ENCODE measurements at regions not wholly inside any gene's neighbourhood (a gene's known extent, or its start where the extent isn't known, plus 50 kb on each side); places are given as distances from the start of the nearest gene placed in this dataset.

- no peak for DNase-seq (ENCODE audit: low read depth)
- TF ChIP-seq CTCF (conservative IDR thresholded peaks at IDR 0.05; ENCODE audit: low read depth, low read length) = no peak
- H3K4me3 ChIP-seq (ENCODE audit: low read depth, low read length) = no peak overlapping the region
Measured at GRCh38 chr12:93977081-93977480, 171.3 kb upstream of the PLXNC1 start.

GRCh38 chr12:93978553-93978952 lies 169.8 kb upstream of the PLXNC1 start:
- TF ChIP-seq CTCF (conservative IDR thresholded peaks at IDR 0.05; ENCODE audit: low read depth, low read length) = no peak
- DNase-seq (ENCODE audit: low read depth) = peak; percentile 88
- no peak overlapping the region for H3K4me3 ChIP-seq (ENCODE audit: low read depth, low read length)

- peak; percentile 70 for DNase-seq (ENCODE audit: low read depth)
- H3K4me3 ChIP-seq (ENCODE audit: low read depth, low read length) = no peak overlapping the region
- peak; percentile 69 for TF ChIP-seq CTCF (conservative IDR thresholded peaks at IDR 0.05; ENCODE audit: low read depth, low read length)
Measured at GRCh38 chr12:93979189-93979588, 169.2 kb upstream of the PLXNC1 start.

GRCh38 chr12:93980711-93981110 lies 167.7 kb upstream of the PLXNC1 start:
- no peak overlapping the region for H3K4me3 ChIP-seq (ENCODE audit: low read depth, low read length)
- DNase-seq (ENCODE audit: low read depth) = no peak
- TF ChIP-seq CTCF (conservative IDR thresholded peaks at IDR 0.05; ENCODE audit: low read depth, low read length) = no peak

- no peak overlapping the region for H3K4me3 ChIP-seq (ENCODE audit: low read depth, low read length)
- no peak for TF ChIP-seq CTCF (conservative IDR thresholded peaks at IDR 0.05; ENCODE audit: low read depth, low read length)
- DNase-seq (ENCODE audit: low read depth) = no peak
Measured at GRCh38 chr12:93981411-93981810, 167.0 kb upstream of the PLXNC1 start.

GRCh38 chr12:93982771-93983315 lies 165.5 kb upstream of the PLXNC1 start:
- H3K4me3 ChIP-seq (ENCODE audit: low read depth, low read length) = no peak overlapping the region

More at GRCh38 chr12:93982771-93983315, 165.5 kb upstream of the PLXNC1 start:
- TF ChIP-seq CTCF (conservative IDR thresholded peaks at IDR 0.05; ENCODE audit: low read depth, low read length) = no peak
- peak; percentile 75 for DNase-seq (ENCODE audit: low read depth)

Measured in choroid plexus epithelial cell (primary cell).